Fibroblast of skin of right quadriceps (primary cell): ENCODE measurements at regions not wholly inside any gene's neighbourhood (a gene's known extent, or its start where the extent isn't known, plus 50 kb on each side); places are given as distances from the start of the nearest gene placed in this dataset.
"Not testable (repeated sequence)": the region's sequence is repeated elsewhere in the genome, so short reads cannot be mapped to it uniquely, and the experiment has no call there.

Source experiments
- DNase-seq: peaks from one replicate; pipeline ENCODE4 v3.0.0-alpha.2; 2013

DNA sequence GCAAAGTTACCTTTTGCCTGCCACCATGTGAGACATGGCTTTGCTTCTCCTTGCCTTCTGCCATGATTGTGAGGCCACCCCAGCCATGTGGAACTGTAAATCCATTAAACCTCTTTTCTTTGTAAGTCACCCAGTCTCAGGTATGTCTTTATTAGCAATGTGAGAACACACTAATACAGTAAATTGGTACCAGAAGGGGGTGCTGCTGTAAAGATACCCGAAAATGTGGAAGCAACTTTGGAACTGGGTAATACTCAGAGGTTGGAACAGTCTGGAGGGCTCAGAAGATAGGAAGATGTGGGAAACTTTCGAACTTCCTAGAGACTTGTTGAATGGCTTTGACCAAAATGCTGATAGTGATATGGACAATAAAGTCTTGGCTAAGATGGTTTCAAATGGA, 184.8 kb upstream of the LHX8 start:
- not testable (repeated sequence) for DNase-seq

- DNase-seq, result not testable (repeated sequence)
These were observed 182.2 kb upstream of the LHX8 start for GRCh38 chr1:74951981-74952380.

DNA sequence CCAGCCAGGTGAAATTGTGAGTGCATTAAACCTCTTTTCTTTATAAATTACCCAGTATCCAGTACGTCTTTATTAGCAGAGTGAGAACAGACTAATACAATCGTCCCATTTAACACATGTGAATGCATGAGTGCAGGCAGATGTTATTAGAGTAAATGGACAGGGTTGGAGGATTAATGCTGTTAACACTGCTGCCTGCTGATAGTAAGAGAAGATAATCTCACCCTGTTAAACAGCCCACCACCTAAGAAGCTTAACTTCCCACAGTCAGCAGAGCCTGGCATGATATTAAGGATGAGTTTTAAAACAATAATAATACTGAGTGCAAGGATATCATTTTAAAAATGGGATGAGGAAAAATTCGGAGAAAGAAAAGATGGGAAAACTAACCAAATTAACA, 181.4 kb upstream of the LHX8 start:
- DNase-seq, result no peak

DNA sequence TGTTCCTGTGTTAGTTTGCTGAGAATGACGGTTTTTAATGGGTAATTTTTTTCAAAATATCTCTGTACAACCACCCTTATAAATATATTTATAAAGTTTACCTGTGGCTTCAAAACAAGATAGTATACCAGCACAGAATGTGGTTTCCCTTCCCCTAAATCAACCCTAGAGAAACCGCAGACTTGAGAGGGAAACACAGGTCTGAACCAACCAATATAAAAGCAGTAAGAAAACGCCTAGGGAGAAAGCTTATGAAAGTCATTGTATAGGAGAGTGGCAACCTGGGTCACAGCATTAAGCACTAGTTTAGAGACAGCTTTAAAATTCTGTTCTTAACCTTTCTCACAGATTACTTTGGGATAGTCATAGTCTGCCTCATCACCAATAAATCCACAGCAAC, 180.6 kb upstream of the LHX8 start:
- DNase-seq, result no peak

- DNase-seq, result no peak
These were observed 171.1 kb upstream of the LHX8 start for GRCh38 chr1:74963120-74963519.

DNA sequence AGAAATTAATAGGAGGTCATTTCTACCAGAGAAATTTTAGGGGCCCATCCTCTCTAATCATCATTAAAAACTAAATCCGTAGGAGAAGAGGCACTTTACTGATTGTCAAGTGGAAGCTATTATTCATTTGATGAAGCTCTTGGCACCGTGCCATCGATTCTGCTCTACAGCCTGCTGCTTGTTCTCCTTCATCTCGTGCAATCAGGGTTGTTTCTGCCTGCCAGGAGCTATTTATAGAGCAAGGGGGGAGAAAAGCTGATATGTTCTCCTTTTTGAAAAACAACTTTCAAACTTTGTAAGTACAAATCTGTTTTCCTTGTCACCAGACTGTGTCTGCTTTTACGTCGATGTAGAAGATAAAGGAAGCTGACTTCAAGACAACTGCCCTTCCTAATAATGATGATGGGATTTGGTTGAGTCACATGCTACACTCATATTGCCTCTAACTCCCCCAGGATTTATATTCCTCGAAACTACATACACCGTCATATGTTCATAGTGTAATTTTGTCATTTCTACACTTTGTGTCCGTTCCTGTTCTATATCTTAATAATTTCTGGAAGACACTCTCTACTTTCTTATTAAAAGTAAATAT, 169.6 kb upstream of the LHX8 start:
- DNase-seq, result peak; percentile 6

GRCh38 chr1:74969566-74970135, 164.5 kb upstream of the LHX8 start:
- DNase-seq, result no peak

- no peak for DNase-seq
These were observed 162.2 kb upstream of the LHX8 start for GRCh38 chr1:74971982-74972381.

- DNase-seq, result no peak
These were observed 157.7 kb upstream of the LHX8 start for GRCh38 chr1:74976491-74976890.

DNA sequence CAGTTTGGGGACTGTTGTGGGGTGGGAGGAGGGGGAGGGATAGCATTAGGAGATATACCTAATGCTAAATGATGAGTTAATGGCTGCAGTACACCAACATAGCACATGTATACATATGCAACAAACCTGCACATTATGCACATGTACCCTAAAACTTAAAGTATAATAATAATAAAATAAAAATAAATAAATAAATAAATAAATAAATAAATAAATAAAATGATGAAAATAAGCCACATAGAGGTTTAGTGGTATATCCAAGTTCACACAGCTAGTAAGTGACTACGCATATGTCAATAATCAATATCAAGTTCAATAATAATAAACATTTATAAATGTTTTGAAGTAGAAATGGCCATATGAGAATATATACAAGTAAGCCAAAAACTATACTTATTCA, 141.7 kb upstream of the LHX8 start:
- DNase-seq, result not testable (repeated sequence)

DNA sequence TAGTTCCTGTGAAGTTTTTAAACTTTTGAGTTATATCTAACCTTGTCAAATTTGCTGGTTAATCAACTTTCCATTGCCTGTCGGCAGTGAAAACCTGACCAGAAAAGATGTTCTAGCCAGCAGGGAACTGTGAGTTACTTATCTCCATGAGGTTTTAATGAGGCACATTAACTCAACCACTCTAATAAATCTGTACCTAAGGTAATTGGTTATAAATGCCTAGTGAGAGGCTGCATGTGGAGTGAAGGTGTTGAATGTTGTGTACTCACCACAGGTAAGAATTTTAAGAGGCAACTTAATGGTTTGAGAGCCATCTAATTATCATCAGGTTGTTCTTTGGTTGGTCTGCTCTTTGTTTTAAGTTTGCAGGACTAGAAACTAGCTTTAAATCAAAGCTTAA, 138.4 kb upstream of the LHX8 start:
- DNase-seq, result no peak

DNA sequence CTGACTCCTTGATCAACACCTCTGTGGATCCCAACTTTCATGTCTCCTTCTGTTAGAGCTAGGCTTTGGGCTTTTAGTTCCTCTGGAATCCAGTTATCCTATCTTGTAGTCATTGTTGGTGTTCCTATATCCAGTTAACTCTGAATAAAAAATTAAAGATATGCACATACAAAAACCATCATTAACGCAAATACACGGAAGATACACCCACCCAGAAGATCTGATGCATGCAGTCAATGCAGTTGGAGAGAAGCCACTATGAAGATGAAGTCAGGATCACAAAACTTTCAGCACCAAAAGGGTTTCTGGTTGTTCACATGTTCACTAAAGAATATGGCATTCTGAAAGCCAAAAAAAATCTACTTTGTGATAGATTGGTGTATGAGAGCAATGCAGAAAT, 123.6 kb upstream of the LHX8 start:
- no peak for DNase-seq

DNA sequence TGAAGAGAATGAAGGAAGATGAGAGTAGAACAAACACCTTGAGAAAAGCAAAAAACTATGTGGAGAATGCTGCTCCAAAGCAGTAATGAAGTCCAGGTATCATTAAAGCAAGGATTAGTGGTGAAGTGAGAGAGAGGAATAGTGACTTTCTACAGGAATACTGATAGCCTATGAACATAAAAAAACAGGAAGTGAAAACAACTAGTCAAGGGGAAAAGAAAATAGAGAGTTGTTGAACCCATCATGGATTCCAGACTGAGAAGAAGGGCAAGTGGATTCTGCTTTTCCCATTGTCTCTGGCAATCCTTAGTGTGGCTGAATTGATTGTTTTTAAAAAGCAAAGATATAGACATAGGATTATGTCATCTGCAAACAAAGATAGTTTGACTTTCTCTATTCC, 119.9 kb upstream of the LHX8 start:
- no peak for DNase-seq

DNA sequence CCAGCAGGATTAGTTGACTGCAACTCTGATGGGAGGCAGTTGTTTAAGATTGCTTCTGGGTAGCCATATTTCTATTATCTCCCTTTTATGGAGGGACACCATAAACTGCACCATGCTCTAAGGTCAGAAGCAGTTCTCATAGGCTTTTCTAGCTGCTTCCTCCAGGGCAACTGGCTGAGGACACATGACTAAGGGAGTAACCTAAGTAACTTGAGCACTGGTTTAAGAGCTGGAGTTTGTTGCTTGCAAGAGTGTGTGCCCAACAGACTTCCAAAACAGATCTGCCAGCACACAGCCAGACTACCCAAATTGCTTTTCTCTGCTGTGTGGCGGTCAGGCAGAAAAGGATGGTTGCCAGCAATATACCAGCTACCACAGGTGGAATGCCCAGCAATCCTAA, 111.2 kb upstream of the LHX8 start:
- no peak for DNase-seq

DNA sequence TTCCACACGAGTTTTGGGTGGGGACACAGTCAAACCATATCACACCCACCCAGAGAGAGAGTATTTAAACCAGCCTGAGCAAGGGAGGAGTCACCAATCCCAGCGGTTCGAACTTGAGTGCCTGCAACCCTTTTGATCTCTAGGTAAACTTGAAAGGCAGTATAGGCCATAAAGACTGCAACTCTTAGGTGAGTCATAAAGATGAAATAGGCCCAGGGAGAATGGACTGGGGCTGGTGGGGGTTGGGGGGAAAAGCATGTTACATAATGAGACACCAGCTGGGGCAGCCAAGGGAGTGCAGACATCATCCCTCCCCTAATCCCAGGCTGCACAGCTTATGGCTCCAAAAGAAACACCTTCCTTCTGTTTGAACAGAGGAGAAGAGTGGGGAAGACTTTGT, 99.8 kb upstream of the LHX8 start:
- DNase-seq, result no peak

DNA sequence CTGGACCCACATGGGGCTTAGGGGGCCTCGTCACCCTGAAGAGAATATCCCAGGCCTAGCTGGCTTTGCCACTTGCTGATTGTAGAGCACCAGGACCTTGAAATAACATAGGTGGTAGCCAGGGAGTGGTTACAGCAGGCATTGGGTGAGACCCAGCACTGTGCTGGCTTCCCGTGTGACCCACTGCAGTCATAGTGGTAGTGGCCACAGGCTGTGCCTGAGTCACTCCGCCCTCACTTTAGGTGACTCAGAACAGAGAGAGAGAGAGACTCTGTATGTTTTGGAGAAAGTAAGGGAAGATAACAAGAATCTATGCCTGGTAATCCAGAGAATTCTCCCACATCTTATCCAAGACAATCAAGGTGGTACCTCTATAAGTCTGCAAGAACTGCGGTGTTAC, 98.7 kb upstream of the LHX8 start:
- DNase-seq, result no peak

GRCh38 chr1:75053207-75053606, 81.0 kb upstream of the LHX8 start:
- no peak for DNase-seq

- DNase-seq, result no peak
These were observed 75.8 kb upstream of the LHX8 start for GRCh38 chr1:75058424-75058823.

GRCh38 chr1:75062111-75062510, 72.1 kb upstream of the LHX8 start:
- DNase-seq, result no peak

- no peak for DNase-seq
These were observed 66.2 kb upstream of the LHX8 start for GRCh38 chr1:75067975-75068374.

DNA sequence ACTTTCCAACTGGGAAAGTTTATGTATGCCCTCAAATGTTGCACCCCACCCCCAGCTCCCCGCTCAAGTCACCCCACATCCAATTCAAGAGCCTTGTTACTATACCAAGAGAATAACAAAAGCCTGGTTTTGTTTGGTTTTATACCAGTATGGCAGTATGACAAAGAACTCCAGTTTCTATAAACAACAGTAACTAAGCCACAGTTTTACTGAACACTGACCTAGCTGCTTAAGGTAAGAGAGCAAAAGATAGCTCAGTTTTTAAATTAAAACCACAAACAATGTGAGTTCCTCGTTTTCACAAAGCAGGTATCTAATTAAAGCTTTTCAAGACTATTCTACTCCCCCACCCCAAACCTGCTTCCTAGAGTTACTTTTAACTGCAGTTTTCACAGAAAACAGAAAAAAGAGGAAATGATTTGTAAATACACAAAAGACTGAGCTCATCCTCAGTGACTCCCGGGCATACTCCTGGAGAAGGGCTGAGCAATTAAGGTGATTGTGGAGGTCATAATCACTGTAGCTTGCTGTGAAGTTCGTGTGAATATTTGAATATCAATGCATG, 59.3 kb upstream of the LHX8 start:
- no peak for DNase-seq

DNA sequence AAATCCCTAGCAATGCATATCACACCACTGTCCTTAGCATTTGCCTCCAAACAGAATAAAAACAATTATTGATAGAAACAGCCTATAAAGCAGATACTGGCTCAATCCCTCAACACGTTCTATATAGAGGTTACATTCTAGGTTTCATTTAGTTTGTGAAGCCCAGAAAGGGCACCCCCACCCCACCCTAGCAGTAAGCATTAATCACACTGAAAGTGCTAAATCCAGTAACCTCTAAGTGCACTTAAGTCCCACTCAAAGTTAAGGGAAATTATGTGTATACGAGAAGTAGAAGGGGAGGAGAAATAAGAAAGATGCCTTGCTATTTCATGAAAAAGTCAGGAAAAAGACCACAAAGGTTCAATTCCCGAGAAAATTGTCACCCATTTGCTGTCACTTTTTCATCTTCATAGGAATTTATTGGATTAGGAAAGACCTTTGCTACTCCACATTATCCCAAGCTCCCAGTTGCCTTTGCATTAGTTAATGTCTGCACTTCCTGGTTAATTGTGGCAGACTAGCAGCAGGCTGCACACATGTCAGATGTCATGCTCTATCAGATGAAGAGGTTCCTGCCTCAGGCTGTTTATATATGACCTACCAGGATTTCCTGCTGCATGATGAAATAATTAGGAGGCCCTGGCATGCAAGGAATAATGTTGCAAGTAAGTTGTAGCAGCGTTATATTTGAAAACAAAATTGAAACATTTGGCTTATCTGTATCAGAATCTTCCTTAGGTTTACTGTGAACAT, 54.5 kb upstream of the LHX8 start:
- peak; percentile 0 for DNase-seq

GRCh38 chr1:75083223-75083622, 51.0 kb upstream of the LHX8 start:
- no peak for DNase-seq

- peak; percentile 37 for DNase-seq
These were observed 50.2 kb upstream of the LHX8 start for GRCh38 chr1:75083848-75084514.
